Liver (tissue), 8 donors: ENCODE measurements at regions not wholly inside any gene's neighbourhood (a gene's known extent, or its start where the extent isn't known, plus 50 kb on each side); places are given as distances from the start of the nearest gene placed in this dataset.

ENCODE experiments used
- DNase-seq: peaks from one replicate; pipeline ENCODE4 v3.0.0-alpha.2; 2017; ENCODE audit warnings: low spot score
- H3K27ac ChIP-seq, 2 donors: one replicate each; pipeline ENCODE4 v1.7.0; 2013; ENCODE audit warnings: inconsistent platforms in 2 of 2, low read length in 2 of 2, control low read depth in 1 of 2, low read depth in 1 of 2, mild to moderate bottlenecking in 1 of 2
- H3K27me3 ChIP-seq, 4 donors: one replicate each; pipeline versions ENCODE4 v1.6.1 to v1.7.0; 2013; ENCODE audit warnings: low read length in 3 of 4, inconsistent platforms in 1 of 4, mild to moderate bottlenecking in 1 of 4, moderate library complexity in 1 of 4; ENCODE audit not compliant: control insufficient read depth in 4 of 4, insufficient read depth in 4 of 4
- H3K36me3 ChIP-seq, 4 donors: one replicate each; pipeline versions ENCODE4 v1.6.1 to v1.7.0; 2013; ENCODE audit warnings: low read length in 3 of 4, mild to moderate bottlenecking in 3 of 4, low read depth in 1 of 4, moderate library complexity in 1 of 4; ENCODE audit not compliant: control insufficient read depth in 4 of 4, insufficient read depth in 3 of 4
- H3K4me1 ChIP-seq, 4 donors: one replicate each; pipeline versions ENCODE4 v1.6.1 to v1.7.0; 2013; ENCODE audit warnings: low read length in 3 of 4, mild to moderate bottlenecking in 3 of 4, moderate library complexity in 1 of 4; ENCODE audit not compliant: control insufficient read depth in 4 of 4, insufficient read depth in 4 of 4
- H3K4me3 ChIP-seq, 3 donors: one replicate each; pipeline versions ENCODE4 v1.6.1 to v1.7.0; 2013; ENCODE audit warnings: low read length in 3 of 3, control low read depth in 1 of 3, low read depth in 1 of 3, mild to moderate bottlenecking in 1 of 3
- H3K9ac ChIP-seq, 2 donors: one replicate each; pipeline ENCODE4 v1.7.0; 2013; ENCODE audit warnings: low read length in 2 of 2, mild to moderate bottlenecking in 2 of 2, moderate library complexity in 2 of 2, control low read depth in 1 of 2, low read depth in 1 of 2
- H3K9me3 ChIP-seq, 4 donors: one replicate each; pipeline versions ENCODE4 v1.6.1 to v1.7.0; 2013; ENCODE audit warnings: low read length in 3 of 4; ENCODE audit not compliant: control insufficient read depth in 4 of 4
- ATF3 ChIP-seq: IDR thresholded peaks from 2 replicates; pipeline ENCODE4 v1.6.1; 2016; ENCODE audit warnings: antibody characterized with exemption
- CTCF ChIP-seq: fragments of 150-350 bp; IDR thresholded peaks from 2 replicates; pipeline ENCODE4 v1.5.1; 2017; ENCODE audit warnings: improper control_type of control experiment, low read depth, low read length; ENCODE audit not compliant: missing input control
- EGR1 ChIP-seq, 2 donors: IDR thresholded peaks; 2 replicates each; pipeline ENCODE4 v1.6.1; 2016 to 2018; ENCODE audit warnings: antibody characterized with exemption in 2 of 2, low read depth in 2 of 2
- FOXA2 ChIP-seq: IDR thresholded peaks from 2 replicates; pipeline ENCODE4 v1.6.1; 2016; ENCODE audit warnings: antibody characterized with exemption
- GABPA ChIP-seq, 2 donors: IDR thresholded peaks in 1 of 2; conservative IDR thresholded peaks in 1 of 2; 2 replicates each; pipeline ENCODE4 v1.6.1; 2016; ENCODE audit warnings: antibody characterized with exemption in 2 of 2, mild to moderate bottlenecking in 1 of 2, moderate library complexity in 1 of 2
- HNF4A ChIP-seq, 2 donors: conservative IDR thresholded peaks; 2 replicates each; pipeline ENCODE4 v1.6.1; 2016; ENCODE audit warnings: antibody characterized with exemption in 2 of 2, mild to moderate bottlenecking in 2 of 2
- HNF4G ChIP-seq: IDR thresholded peaks from 2 replicates; pipeline ENCODE4 v1.6.1; 2016; ENCODE audit warnings: antibody characterized with exemption
- MAX ChIP-seq: IDR thresholded peaks from 2 replicates; pipeline ENCODE4 v1.6.1; 2016; ENCODE audit warnings: antibody characterized with exemption
- NR2F2 ChIP-seq: IDR thresholded peaks from 2 replicates; pipeline ENCODE4 v1.6.1; 2016; ENCODE audit warnings: antibody characterized with exemption
- RAD21 ChIP-seq, 2 donors: IDR thresholded peaks; 2 replicates each; pipeline ENCODE4 v1.6.1; 2016; ENCODE audit warnings: antibody characterized with exemption in 2 of 2, mild to moderate bottlenecking in 2 of 2
- REST ChIP-seq: IDR thresholded peaks from 2 replicates; pipeline ENCODE4 v1.6.1; 2016; ENCODE audit warnings: antibody characterized with exemption, mild to moderate bottlenecking
- RXRA ChIP-seq, 2 donors: IDR thresholded peaks; 2 replicates each; pipeline ENCODE4 v1.6.1; 2017 to 2018; ENCODE audit warnings: antibody characterized with exemption in 2 of 2, mild to moderate bottlenecking in 1 of 2
- SP1 ChIP-seq: IDR thresholded peaks from 2 replicates; pipeline ENCODE4 v1.6.1; 2018; ENCODE audit warnings: antibody characterized with exemption, mild to moderate bottlenecking
- TAF1 ChIP-seq: conservative IDR thresholded peaks from 2 replicates; pipeline ENCODE4 v1.6.1; 2016; ENCODE audit warnings: antibody characterized with exemption, mild to moderate bottlenecking
- YY1 ChIP-seq: IDR thresholded peaks from 2 replicates; pipeline ENCODE4 v1.6.1; 2016; ENCODE audit warnings: antibody characterized with exemption, mild to moderate bottlenecking
- WGBS: extraction: QIAGEN DNeasy Blood & Tissue Kit; methylation state at CpG from one replicate; pipeline ENCODE4 v1.1.7; 2013; 5-methylcytosine and 5-hydroxymethylcytosine counted together
- donor health status: healthy.
- donor health status: healthy.
- donor health status: healthy.
- donor health status: healthy.
- donor health status: healthy.

GRCh38 chr14:28653521-28653920, 113.1 kb upstream of the FOXG1 start:
- Histone ChIP-seq H3K36me3 (no peaks in the 10 kb centered on the region), H3K4me3 (no peak overlapping the region), H3K27ac (no peak overlapping the region), H3K4me1 (no peaks in the 10 kb centered on the region), H3K27me3 (no peaks in the 10 kb centered on the region), H3K9me3 (no peaks in the 10 kb centered on the region), H3K9ac (no peak overlapping the region)
- 89% methylated on average over 2 of the region's 2 CpGs for WGBS
- TF ChIP-seq FOXA2 = no peak
- no peak for TF ChIP-seq RAD21 (IDR thresholded peaks at IDR 0.05)
- no peak for TF ChIP-seq CTCF
- no peak for TF ChIP-seq HNF4G
- TF ChIP-seq EGR1 (IDR thresholded peaks at IDR 0.05; ENCODE audit: low read depth in 2 of 2) = no peak
- TF ChIP-seq MAX = no peak
- no peak for TF ChIP-seq YY1
- TF ChIP-seq HNF4A (conservative IDR thresholded peaks at IDR 0.05) = no peak
- TF ChIP-seq RXRA (IDR thresholded peaks at IDR 0.05) = no peak
- TF ChIP-seq REST = no peak
- no peak for TF ChIP-seq GABPA (IDR thresholded peaks at IDR 0.05 in 1 of 2, conservative IDR thresholded peaks at IDR 0.05 in 1 of 2)
- DNase-seq = no peak

GRCh38 chr14:28656704-28657255, 109.8 kb upstream of the FOXG1 start:
- WGBS = 67% methylated on average over 1 of the region's 1 CpG
- H3K27me3 ChIP-seq = no peaks in the 10 kb centered on the region
- no peak overlapping the region for H3K4me3 ChIP-seq
- no peak for TF ChIP-seq HNF4G
- TF ChIP-seq RXRA (IDR thresholded peaks at IDR 0.05) = no peak
- no peak for TF ChIP-seq GABPA (IDR thresholded peaks at IDR 0.05 in 1 of 2, conservative IDR thresholded peaks at IDR 0.05 in 1 of 2)
- no peak for TF ChIP-seq YY1
- no peak for TF ChIP-seq EGR1 (IDR thresholded peaks at IDR 0.05; ENCODE audit: low read depth in 2 of 2)
- TF ChIP-seq NR2F2 = no peak
- no peak for TF ChIP-seq SP1
- no peak for TF ChIP-seq ATF3
- no peak for TF ChIP-seq TAF1
- TF ChIP-seq RAD21 (IDR thresholded peaks at IDR 0.05) = no peak
- TF ChIP-seq MAX = no peak
- TF ChIP-seq CTCF = no peak
- TF ChIP-seq REST = no peak
- TF ChIP-seq HNF4A (conservative IDR thresholded peaks at IDR 0.05) = no peak
- no peak overlapping the region for H3K27ac ChIP-seq
- no peaks in the 10 kb centered on the region for H3K4me1 ChIP-seq
- no peaks in the 10 kb centered on the region for H3K9me3 ChIP-seq
- no peaks in the 10 kb centered on the region for H3K36me3 ChIP-seq
- DNase-seq = no peak
- H3K9ac ChIP-seq = no peak overlapping the region
